HG02610 (cell line): ENCODE measurements at regions not wholly inside any gene's neighbourhood (a gene's known extent, or its start where the extent isn't known, plus 50 kb on each side); places are given as distances from the start of the nearest gene placed in this dataset.
"Not testable (repeated sequence)": the region's sequence is repeated elsewhere in the genome, so short reads cannot be mapped to it uniquely, and the experiment has no call there.

Experiments used
- ATAC-seq: cut with Tn5 transposase; IDR thresholded peaks from one replicate; pipeline ENCODE4 v1.9.1; 2021; ENCODE audit warnings: mild to moderate bottlenecking, moderate library complexity; ENCODE audit not compliant: unreplicated experiment

DNA sequence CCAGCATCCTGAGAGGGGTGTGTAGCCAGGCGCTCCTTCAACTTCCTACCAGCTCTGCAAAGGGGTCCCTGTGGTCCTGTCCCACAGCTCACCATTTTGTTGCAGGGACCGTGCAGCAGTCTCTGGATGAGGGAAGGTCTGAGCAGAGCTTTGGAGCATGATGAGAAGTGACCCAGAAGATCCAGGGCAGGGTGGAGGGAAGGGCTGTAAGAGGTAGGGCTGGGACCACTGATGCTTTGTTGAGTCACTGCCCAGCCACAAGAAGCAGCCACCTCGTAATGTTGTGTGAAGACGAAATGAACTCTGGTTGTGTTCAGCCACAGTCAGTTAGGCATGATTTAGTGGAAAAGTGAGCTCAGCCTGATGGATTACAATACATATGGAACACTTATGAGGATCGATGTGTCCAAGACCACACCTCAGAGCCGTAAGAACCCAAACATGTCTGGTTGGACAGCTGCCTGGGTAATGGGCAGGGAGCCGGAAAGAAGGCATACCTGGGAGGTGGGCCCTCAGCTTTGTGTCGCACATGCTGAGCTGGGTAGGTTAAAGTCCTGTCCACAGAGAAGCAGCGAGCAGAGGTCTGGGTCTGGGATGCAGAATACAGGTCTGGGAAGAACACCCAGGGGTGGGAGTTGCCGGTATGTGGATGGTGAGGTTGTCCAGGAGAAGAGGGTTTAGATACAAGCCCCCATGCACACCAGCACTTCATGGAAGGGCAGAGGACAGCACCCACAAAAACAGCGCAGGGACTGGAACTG lies 250.1 kb downstream of the GADD45G start:
- ATAC-seq, result no peak

DNA sequence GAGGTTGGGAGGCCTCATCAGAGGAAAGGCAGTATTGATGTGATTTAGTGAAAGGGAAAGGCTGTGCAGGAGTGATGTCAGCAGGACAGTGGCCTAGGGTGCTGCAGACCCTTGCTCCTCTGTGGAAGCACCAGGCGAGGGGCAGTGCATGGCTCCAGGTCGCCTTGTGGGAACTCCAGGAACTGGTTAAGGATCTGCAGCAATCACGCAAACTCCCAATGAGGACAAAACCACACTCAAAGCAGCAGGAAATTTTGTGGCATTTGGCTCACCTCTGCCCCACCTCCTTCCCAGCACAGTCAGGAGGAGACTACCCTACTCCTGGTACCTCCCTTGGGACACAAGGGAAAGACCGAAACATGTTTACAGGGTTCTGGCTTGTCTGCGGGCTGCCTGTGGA lies 251.5 kb downstream of the GADD45G start:
- ATAC-seq, result not testable (repeated sequence)

DNA sequence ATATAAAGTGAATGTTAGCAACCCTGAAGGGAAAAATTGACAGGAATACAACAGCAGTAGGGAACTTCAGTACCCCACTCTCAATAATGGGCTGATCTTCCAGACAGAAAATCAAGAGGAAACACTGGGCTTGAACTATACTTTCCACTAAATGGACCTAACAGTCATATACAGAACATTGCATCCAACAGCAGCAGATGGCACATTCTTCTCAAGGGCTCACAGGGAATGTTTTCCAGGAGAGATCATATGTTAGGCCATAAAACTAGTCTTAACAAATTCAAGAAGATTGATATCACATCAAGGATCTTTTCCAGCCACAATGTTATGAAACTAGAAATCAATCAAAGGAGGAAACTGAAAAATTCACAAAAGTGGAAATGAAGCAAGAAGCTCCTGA lies 252.1 kb downstream of the GADD45G start:
- not testable (repeated sequence) for ATAC-seq

DNA sequence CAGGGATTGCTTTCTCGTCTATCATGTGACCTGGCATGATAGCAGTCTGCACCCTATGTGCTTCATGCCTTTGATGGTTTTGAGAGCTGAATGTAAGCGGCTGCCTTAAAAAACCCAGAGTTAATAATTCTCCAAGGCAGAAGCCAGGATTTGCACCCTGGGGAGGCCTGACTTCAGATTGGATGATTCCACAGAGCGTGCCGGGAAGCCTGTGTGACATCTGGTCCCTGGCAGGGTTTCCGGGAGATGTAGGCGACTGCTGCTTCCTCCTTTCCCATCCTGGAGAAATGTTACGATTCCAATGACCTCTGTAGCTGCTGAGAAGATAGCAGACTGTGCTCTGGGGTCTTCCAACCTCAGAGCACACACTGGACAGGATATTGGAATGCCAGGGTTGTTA lies 255.0 kb downstream of the GADD45G start:
- not testable (repeated sequence) for ATAC-seq

DNA sequence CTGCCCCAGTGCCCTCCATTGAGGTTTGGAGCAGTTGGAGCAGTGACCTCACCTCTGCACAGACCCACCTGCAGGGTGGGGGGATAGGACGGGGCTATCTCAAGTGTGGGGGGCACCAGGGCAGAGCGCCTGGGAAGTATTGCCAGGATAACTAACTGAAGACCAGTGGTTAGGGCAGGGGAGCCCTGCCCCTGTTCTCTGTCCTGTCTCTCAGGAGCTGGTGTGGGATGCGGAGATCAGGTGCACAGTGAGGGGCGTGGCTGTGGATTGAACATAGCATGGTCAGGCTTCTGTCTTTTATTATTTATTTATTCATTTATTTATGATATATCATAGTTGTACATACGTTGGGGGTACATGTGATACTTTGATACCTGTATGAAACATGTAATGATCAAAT lies 256.6 kb downstream of the GADD45G start:
- not testable (repeated sequence) for ATAC-seq

DNA sequence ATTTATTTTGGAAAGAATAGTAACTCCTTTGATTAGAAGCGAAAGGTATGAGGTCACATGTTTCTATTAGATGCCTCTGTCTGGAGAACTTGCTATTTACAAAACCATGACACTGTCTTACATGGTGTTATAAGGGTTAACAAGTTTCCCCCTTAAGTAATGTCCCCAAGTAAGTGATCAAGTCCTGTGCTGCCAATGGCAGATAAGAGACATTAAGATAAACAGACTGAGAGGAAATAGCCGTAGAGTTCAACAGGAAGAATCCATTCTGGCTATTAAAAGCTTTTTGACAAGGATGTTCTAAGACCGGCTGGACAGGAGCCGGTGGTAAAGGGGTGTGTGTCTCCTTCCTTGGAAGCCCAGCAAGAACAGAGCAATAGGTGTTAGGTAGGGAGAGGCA lies 257.5 kb downstream of the GADD45G start:
- no peak for ATAC-seq

DNA sequence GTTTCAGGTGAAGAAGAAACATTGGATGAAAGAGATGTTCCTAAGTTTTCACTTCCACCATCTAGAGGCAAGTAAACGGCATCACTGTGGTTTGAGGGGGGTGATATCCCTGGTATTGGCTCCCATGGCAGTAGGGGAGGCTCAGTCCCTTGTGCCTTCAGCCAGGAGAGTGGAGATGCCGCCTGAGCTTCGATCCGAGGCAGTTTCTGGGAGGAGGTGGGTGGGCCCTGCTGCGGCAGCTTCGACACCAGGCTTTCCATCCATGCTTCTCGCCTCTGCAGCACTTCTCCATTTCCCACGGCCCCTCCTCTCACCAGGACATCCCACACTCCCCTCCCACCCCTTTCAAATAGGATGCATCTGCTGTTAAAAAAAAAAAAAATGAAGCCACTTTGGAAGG lies 258.3 kb downstream of the GADD45G start:
- no peak for ATAC-seq

DNA sequence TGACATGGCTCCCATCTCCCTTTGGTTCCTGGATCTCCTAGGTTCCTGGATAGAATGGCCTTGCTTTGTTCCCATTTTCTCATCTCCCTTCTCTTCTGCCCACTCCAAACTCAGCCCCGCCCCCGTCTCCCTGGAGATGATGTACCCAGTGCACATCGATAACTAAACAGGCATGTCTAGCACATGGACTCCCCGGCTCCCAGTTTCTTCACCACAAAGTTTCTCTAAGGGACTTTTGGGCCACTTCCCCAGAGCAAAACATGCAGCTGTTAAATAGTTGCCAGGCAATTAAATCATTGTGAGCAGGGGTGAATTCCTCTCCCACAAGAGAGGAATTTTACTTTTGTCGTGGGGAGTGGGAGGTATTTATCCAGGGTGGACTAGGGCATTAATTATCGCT lies 259.0 kb downstream of the GADD45G start:
- ATAC-seq, result no peak

DNA sequence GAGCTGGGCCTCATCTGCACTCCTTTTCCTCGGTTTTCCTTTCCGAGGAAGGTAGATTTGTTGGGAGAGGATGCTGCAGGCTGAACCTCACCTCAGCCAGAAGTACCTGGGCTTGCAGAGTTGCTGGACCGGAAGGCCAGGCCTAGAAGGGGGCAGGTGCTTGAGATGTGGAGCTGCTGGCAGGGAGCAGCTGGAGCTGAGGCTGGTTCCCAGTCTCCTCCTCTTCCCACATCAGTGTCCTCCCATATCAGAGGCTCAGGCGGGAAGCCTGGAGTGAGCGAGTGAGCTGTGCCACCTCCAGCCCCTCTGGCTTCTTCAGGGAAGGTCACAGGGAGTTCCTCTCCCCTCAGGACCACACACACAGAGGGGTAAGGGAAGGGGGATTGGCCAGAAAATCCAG lies 259.4 kb downstream of the GADD45G start:
- no peak for ATAC-seq

DNA sequence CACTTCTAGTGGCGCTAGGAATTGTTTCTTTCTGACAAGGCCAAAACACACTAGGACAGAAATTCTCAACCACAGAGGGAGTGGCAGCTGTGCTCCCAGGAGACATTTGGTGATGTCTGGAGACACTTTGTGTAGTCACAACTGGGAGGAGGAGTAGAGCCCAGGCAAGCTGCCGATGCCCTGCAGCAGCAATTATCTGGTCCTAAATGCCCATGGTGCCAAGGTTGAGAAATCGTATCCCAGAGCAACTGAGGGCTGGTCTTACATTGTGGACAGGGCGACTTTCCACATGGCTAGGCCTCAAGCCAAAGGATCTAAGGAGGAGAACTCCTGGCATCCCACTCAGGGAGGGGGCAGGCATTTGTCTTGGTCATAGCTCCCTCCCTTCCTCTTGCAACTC lies 259.9 kb downstream of the GADD45G start:
- no peak for ATAC-seq

DNA sequence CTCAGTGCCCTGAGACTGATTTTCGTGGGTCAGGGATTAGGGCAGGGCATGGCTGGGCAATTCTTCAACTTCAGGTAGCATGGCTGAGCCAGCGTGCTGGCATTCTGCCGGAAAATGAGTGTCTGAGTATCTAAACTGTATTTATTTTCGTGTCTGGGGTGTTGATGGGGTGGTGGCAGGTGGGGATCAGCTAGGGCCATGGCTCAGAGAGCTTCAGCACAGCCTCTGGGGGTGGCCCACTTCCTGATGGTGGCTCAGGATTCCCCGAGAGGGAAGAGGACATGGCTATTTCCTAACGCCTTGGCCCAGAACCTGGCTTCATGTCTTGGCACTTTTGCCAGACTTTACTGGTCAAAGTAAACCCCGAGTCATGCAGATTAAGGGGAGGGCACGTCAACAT lies 260.5 kb downstream of the GADD45G start:
- no peak for ATAC-seq

DNA sequence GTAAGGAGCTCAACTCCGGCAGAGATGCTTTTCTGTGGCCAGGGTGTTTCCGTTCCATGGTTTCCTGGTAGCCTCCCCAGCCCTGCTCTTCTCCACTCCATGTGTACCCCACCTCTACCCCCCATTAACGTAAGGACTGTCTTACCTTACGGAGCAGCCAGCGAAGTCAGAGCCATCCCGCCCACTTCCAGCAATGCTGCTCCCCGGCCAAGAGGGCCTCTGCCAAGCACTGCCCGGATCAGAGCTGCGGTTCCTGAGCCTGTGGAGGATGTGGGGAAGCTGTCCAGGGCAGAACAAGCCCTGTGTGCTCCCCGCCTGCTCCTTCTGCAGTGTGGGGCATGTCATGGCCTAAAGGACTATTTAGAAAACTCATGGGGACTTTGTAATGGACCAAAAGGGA lies 261.2 kb downstream of the GADD45G start:
- no peak for ATAC-seq

DNA sequence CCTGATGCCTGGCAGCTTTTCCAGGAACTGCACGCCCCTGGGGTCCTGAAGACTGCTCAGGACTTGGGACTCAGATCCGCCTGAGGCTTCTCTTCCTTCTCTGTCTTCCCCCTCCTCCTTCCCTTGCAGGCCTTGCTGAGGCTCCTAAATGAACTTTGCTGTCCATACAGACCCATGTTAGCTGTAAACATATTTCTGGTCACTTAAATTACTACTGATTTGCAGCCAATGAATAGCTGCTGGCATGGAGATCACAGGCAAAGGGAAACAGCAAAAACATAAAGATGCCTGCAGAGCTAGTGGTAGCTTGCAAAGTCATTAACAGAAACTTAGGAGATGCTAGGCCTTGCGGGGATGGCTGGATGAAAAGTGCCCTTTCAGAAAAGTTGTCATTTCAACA lies 261.9 kb downstream of the GADD45G start:
- no peak for ATAC-seq

DNA sequence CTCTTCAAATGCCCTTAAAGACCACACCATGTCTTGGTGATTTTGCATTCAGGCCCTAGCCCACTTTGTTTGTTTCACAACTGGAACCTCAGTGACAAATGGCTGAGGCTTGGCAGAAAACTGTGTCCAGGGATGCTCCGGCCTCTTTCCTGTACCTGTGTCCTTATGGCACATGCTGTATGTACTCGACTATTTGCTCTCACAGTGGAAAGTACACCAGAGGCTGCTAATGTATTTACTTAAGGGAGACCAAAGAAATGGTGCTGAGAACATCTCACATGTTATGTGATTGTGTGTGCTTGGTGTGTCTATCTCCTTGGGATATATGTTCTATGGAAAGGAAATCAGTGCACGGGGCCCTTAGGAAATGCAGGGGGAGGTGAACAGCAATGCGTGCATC lies 263.3 kb downstream of the GADD45G start:
- no peak for ATAC-seq

DNA sequence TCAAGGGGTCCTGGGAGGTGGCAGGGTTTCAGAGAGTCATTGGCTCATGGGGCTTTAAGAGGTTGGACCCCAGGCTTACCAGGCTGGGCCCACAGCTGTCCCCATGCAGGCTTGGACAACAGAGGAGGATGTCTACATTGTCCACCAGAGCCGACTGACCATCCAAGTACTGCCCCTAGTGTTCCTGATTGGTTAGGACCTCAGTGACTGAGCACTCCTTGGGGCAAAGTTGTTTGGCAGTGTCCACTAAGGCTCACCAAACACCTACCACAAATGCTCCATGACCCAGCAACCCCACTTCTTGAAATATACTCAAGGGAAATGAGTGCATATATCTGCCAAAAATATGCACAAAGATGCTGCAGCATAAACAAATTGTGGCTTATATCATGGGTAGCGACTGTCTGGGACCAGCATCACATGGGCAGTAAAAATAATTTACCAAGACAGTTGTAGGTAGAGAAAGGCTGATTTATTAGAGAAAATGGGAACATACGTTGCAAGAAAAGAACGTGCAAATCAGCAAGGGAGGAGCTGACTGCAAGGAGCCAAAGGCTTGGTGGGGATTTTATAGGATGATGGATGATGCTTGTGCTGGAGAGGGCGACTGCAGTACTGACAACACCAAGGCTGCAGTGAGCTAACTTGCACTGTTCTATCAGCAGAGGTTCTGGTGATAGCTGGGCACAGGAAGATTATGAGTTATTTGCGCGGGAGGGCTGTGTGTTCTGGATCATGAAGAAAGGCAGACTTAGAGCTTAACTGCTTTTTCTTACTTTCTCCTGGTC lies 265.2 kb downstream of the GADD45G start:
- no peak for ATAC-seq

DNA sequence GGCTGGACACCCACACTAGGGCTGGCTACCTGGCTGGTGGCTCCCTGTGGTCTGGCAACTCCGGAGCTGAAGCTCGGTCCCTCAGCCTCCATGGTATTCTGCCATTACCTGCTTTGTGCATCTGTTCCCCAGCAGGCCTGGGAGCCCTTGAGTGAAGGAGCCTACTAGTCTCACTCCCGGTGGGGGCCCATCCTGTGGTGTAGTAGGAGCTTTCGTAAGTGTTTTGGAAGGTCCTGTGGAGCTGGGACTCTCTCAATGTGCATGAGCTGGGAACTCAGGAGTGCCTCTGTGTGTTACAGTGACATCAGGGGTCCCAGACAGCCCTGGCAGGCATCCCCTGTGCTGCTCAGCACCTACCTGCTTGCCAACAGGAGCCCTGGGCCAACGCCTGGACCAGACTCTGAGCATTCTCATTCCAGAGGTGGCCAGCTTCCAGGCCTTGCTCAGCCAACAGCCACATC lies 267.1 kb downstream of the GADD45G start:
- no peak for ATAC-seq

DNA sequence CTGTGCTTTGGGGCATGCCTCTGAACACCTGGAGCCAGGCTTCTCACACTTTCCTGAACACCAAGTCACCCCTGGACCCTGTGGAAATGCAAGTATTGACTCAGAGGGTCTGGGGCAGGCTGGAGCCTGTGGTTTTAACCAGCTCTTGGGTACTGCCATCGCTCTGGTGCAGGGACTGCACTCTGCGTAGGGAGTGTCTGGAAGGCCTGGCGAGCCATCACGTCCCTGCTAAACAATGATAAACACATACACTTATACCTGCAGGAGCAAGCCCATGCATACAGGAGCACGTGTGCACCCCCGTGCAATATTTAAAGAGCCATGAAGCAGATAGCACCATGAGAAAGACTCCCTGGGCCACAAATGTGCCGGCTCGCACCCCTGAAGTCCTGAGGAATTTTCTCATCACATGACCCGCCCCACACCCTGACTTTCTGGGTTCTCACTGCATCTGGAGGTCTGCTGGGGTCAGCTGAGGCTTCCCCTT lies 267.7 kb downstream of the GADD45G start:
- ATAC-seq, result no peak

DNA sequence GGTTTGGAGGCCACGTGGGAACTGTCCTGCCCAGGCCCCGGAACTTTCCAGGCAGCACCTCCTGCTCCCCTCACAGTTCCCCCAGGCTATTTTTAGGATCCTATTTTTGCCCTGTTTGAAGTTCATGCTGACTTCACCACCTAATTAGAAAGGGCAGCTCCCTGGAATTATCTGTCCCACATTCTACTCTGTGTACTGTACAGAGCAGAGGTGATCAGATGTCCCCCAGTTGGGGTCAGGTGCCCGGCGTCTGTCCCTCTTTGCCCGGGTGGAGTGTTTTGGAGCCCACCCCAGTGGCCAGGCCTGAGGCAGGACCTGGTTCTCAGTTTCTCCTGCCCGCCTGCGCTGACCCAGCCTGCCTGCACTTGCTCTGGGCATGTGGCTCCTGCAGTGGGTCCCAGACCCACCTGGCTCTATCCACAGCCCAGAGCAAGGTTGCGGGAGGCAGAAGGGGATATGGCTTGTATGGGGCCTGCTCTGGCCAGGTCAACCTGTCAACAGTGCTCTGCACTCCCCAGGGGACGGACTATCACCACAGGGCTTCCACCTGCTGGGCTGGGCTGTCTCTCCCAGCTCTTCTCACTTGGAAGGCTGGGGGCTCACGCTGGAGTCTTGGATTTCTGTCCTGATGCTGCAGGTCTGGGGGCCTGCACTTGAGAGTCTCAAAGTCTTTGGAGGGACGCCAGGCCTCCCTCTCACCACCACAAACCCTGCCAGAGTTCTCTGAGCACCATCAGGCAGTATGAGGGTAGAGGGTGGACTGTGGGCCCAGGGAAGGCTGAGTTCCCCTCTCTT lies 268.3 kb downstream of the GADD45G start:
- ATAC-seq, result no peak

DNA sequence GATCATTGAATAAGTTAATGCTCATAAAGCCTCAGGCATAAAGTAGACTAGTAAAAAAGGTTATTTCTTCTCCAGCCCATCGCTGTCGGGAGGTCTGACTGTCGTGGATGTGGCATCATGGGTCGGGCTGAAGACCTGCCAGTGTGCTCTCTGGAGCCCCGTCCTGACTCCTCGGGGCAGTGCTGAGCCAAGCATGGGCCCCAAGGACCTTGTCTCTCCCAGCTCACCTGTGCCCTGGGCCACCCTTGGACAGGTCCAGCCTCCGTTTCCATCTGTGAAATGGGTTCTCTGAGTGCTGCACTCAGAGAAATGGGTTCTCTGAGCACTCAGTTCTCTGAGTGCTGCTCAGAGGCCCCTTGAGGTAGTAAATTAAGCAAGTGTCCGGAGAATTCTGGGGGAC lies 269.0 kb downstream of the GADD45G start:
- ATAC-seq, result no peak

DNA sequence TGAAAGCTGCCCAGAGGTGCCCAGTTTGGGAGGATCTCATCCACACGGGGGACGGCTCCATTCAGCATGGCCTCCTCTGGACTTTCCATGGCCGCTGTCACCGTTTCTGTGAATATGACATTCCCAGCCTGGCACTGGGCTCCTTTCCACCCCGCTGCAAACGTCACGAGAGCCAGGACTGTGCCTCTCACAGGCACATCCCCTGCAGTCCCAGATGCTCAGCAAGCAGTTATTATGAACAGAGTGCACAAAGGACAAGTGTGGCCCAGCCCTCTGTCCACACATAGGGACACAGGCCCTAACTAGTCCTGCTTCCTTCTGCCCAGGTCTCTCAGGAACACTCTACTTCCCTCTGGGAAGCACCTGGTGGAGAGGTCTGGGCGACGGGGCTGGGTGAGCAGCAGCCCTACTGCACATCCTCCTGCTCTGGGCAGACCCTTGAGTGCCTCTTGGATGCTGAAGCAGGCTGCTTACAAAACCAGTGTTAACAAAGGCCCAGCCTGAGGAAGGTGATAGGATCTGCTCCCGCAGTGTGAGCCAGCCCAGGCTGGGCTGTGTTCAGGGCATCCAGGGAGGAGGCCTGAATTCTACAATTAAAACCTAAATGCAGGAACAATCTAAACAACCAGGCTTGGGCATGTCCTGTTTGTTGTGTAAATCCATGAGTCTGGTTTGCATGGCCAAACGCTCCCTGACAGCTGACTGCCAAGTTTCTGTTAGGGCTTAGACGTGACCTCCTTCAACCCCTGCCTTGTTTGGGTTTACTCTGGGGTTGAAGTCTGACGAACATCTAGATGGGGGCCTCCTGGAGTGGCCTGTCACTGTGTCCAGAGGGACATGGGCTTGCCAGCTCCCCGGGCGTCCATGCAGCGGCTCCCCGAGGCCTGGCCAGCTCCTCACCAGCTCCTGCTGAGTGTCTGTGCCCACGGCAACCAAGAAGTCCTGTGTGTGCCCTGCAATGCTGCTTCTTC lies 269.8 kb downstream of the GADD45G start:
- no peak for ATAC-seq
